ENCODE measurements at regions not wholly inside any gene's neighbourhood (a gene's known extent, or its start where the extent isn't known, plus 50 kb on each side); places are given as distances from the start of the nearest gene placed in this dataset.
"Not testable (repeated sequence)": the region's sequence is repeated elsewhere in the genome, so short reads cannot be mapped to it uniquely, and the experiment has no call there.

DNA sequence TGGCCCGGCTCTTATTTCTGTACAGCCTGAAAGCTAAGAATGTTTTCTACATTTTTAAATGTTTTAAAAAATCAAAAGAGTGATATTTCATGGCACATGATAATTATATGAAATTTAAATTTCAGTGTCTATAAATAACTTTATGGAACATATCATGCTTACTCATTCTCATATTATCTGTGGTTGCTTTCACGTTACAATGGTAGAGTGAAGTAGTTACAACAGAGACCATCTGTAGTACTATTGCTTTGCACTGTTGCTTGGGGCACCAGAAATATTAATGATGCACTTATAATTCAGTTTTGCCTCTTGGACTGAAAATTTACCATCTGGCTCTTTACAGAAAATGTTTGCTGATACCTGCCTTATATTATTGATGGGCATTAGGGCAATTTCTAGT, 481.6 kb downstream of the PLPP3 start:
- peak; percentile 45 for DNase-seq

DNA sequence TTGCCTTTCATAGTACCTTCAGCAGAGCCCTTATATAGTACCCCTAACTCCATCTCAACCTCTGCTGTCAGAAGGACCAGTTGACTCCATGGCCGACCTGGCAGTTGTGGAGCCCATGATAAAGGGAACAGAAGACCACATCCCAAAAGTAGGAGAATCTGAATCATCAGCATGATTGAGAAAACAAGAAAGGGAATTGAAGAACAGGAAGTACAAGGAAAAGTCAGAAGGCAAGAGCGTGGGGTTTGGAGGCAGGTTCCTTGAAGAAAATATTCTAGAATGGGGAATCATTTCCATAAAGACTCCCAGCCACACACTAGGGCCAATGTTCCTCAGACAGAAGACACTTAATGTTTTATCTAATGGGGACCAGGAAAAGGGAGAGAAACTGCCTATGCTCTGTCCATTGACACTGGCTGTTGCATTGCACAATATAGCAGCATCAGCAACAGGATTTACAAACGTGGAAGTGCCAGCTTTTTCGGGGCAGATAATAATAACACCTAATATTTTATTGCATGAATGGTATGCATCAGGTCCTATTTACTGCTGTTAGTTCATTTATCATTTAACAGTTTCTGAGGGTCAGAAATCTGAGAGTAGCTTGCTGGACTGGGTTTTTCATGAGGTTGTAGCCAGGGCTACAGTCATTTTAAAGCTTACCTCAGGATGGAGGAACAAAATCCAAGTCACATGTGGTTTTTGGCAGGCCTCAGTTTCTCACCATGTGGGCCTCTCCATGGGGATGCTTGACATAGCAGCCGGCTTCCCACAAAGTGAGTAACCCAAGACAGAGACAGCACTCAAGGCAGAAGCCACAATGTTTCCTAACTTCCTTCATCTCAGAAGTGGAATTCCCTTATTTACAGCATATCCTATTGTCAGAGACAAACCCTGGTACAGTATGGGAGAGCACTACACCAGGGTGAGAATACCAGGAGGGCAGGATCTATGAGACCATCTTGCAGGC, 483.4 kb downstream of the PLPP3 start:
- DNase-seq, result no peak

DNA sequence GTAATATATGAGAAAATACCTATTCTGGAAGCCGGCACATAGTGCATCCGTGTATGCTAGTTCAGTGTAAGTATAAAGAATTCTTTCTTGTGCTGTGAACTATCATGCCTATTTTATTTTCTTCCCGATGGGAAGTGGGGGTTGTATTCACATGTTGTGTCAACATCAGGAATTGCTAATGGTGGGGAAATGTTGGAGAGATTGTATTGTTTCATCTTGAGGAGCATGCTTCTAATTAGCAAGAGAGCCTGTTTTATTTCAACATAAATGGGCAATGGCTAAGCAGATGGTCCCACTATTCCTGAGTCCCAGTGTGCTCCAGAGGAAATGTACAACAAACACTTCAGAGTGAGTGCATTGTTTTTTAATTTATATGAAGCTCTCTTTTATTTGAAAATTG, 485.2 kb downstream of the PLPP3 start:
- no peak for DNase-seq

DNA sequence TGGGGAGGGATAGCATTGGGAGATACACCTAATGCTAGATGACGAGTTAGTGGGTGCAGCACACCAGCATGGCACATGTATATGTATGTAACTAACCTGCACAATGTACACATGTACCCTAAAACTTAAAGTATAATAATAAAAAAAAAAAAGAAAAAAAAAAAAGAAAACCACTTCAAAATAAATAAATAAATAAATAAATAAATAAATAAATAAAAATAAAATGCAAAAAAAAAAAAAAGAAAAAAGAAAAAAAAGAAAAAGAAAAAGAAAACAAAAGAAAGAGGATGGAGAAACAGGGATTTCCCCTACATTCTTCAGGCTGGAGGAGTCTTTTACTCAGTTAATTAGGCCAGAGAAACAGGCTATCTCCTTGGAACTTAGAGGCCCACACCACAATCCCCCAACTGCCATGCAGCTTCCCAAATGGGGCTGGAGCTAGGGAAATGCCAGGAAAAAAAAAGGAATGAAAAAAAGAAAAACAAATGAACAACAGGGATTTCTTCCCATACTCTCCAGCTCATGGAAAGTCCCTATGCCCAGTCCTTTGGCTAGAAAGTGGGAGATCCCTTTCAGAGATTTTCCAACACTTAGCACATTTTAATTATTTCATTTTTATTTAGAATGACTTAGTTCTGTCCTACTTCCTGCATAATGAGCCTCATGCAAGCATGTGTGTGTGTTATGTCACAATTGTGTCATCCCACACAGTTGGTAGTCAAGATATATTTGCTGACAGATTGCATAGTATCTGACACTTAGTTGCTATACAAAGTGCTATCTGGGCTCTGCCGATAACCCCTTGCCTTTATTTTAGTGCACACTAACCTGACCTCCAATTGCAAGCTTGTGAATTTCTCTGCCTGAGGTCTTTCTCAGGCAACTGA, 486.4 kb downstream of the PLPP3 start:
- DNase-seq, result no peak

DNA sequence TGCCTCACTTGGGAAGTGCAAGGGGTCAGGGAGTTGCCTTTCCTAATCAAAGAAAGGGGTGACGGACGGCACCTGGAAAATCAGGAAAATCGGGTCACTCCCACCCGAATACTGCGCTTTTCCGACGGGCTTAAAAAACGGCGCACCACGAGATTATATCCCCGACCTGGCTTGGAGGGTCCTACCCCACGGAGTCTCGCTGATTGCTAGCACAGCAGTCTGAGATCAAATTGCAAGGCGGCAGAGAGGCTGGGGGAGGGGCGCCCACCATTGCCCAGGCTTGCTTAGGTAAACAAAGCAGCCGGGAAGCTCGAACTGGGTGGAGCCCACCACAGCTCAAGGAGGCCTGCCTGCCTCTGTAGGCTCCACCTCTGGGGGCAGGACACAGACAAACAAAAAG, 489.5 kb downstream of the PLPP3 start:
- not testable (repeated sequence) for DNase-seq

DNA sequence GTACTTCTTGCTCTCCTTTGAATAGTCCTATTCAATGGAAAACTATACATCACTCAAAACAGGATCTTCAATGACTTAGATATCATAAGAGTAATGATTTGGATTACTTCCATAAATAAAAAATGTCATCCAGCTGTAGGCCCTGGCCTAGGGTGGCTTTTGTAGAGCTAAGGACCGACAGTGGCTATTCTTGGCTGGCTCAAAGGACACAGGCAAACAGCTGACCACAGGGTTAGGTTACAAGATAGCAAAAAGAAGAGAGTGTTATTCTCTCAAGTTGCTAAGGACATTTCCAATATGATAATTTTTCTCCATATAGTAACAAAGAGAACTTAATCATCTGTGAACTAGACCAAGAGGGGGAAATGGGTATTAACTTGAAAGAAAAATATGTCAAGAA, 495.1 kb downstream of the PLPP3 start:
- no peak for DNase-seq

DNA sequence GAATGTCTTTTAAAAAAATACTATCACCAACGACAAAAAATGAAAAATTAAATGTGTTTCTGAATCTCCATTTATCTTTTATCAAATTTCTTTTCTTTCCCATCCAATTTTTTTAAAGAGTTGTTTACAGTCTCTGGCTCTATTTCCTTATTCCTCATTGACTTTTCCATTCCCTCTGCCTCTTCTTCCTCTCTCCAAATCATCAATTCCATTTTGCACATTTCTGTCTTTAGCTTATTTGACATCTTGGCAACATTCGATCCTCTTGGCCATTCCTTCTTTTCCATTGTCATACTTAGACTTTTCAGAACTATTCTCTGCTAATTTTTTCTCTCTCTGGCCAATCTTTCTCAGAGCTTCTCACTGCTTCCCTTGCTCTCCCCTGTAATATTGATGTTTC, 497.6 kb downstream of the PLPP3 start:
- no peak for DNase-seq

DNA sequence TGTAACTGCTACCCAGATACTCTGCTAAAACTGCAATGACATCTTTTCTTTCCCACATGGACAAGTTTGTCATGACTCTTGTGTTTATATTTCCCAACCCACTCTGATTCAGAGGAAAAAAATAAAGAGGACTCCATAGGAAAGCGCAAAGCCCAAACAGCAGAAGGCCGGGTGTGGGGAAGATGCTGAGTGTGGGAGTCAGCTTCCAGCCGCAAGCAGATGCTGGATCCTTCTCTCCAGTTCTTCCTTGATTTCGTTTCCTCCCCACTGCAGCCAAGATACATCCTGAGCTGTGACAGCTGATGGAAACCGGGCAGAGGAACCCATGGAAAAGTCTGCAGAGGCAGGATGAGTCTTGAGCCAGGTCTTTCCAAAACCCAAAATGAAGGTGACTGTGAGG, 498.2 kb downstream of the PLPP3 start:
- DNase-seq, result no peak

DNA sequence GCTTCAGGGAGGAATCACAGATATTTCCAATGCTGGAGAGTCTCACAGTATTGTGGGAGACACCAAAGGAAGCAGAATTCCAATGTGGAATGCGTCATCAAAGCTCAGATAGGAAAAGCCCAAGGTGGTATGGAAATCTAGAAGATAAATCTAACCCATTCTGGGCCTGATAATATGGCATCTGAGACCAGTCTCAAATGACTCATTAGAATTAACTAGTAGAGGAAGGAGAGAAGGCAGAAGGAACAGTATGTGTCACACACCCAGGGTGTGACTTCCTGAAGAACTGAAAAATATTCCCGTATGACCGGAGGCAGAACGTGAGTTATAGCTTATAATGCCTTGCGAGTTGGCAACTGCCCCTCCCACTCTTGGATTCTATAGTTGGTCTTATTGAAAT, 499.2 kb downstream of the PLPP3 start:
- no peak for DNase-seq

DNA sequence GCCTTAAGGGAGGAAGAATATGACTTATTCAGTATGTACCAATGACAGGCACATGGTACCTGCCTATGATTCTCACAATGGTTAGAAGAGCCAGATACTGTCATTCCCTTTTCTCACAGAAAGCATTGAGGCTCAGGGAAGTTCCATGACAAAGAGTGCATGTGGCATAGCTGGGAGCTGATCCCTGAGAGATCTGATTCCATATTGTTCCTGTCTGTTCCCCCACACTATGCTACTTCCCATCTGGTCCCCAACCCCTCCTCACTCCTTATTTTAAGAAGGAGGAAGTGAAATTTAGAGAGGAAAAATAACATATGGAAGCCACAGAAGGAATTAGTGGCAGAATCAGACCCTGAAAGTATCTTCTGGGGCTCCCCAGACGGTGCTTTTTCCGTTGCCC, 500.0 kb downstream of the PLPP3 start:
- no peak for DNase-seq

DNA sequence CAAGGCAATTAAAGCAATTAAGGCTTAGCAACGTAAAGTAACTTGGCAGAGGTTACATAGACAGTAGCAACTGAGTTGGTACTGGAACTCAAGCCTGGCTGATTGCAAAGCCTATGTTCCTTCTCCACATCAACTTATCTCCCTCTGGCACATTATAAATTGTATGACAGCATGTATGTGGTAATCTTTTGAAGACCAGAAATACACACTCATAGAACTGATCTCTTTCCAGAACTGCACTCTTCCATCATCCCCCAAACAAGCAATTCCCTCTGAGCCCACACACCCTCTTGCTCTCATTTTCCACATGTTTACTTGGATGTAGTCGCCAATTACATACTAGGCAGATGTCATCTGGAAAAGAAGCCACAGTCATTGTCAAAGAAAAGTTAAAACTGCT, 502.2 kb downstream of the PLPP3 start:
- no peak for DNase-seq

DNA sequence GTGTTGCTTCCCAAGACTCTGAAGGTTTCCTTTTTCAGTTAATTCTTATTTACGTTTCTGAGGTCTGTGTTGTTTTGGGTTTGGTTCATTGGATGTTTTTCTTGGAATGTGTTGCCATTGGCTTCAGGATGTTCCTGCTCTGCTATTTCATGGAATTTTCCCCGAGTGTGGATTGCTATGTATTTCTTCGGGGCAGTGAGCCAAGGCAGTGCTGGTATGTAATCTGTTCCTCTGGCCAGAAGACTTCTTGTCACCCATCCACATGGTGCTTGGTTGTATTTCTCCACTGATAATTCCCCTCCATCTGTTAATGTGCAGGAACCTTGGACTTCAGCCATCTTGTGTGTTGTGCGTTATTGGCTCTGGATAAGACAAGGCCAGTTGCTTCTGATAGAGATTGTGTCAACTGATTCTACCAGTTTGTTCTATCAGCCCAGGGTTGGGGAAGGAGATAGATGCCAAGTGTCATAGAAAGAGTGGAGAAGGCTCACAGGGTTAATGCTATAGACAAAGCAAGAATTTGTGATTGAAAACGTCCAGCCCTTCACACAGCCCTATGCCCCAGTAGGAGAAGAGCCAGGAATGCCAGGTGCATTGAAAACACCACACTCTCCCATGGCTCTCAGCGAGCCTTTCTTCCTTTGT, 505.2 kb downstream of the PLPP3 start:
- DNase-seq, result peak; percentile 57

DNA sequence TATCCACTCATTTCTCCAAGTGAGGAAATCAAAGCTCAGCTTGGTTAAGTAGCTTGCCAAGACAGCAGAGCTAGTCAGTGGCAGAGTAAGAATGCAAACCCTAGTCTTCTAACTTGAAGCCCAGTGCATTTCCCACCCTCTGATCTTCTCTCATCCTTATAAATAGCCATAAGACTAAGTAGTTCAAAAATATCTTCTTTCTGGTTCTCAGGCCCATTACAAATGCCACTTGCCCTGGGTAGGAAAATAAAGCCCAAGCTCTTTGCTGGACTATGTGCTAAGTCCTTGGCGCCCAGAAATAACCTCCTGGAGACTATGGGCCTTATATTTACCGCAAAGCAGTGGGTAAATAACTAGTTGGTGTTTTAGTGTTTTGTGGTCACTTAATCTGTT, 505.8 kb downstream of the PLPP3 start:
- no peak for DNase-seq

DNA sequence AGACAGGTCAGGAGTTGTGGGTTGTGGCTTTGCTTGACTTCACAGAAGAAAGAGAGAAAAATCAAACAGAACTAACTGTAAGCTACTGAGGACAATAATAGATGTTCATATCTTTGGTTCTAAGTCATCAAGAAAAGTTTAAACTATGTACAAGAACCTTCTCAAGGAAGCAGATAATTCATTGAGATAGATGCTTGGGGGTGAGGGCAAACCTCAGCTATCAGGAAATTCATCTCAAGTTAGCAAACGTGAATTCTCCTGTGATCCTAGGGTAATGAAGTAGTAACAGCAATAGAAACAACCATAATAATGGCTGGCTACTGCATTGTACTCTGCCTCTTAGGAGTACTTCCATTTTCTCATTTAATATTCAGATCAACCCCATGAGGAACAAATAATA, 506.2 kb downstream of the PLPP3 start:
- DNase-seq, result no peak

DNA sequence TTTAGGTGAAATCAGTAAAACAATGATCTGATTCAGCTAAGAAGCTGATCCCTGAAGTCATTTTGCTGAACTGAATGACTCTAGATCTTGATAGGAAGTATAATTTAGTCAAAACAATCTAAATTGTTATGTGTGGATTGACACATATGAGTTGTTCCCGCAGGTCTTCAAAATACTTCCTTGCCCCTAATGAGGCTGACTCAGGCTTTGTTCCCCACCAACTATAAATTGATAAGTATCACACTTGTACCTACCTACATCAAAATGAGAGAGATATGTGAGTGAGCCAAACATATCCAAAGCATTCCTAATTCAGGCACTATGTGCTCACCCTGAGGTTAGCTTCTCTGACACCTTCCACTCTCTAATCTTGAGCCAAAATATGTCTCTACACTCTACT, 507.1 kb downstream of the PLPP3 start:
- DNase-seq, result no peak

DNA sequence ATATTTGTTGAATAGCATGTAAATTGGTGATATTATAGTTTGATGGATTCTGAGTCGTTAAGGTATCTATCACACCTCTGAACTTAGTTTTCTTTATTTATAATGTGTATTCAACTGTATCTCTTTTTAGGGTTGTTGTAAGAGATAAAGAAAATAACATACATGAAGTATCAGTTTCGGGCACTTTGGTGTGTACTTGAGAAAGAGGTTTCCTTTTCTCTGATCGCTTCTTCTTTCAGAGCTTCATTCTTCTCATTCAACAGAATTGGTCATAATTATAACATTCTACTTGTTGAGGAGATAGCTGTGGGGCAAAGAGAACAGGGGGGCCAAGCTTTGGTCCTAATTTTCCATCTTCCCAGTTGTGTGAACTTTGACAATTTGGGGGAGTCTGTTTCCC, 508.0 kb downstream of the PLPP3 start:
- no peak for DNase-seq

DNA sequence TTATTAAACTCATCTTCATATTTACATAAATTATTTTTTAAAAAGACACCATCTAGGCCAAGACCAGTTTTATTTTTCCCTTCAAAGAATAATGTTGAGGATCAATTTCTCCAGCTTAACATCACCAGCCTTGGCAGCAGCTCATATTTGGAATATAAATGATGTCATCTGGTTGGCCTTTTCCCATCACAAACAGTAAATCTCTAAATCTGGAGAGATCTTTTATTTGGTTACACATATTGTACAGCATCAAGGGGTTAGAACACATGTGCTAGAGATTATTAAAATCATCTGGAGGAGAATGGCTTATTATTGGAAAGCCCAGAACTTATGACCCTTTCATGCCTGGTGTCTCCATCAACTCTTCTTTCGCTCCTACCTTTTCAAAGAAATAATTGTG, 508.8 kb downstream of the PLPP3 start:
- DNase-seq, result no peak

DNA sequence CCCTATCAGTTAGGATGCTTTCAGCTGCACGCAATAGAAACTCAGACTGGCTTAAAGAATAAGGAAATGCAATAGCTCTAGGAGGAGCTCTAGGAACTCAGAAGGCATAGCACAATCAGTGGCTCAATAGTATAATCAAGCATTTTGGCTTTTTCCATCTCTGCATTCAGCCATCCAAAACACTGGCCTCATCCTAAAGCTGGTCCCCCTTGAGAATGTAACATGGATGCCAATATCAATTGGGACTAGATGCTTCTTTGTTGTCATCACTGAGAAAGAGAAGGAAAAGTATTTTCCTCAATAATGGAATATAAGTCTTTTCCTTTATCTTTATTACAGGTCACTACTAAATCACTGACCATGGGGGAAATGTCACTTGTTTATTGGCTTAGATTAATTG, 509.5 kb downstream of the PLPP3 start:
- no peak for DNase-seq

DNA sequence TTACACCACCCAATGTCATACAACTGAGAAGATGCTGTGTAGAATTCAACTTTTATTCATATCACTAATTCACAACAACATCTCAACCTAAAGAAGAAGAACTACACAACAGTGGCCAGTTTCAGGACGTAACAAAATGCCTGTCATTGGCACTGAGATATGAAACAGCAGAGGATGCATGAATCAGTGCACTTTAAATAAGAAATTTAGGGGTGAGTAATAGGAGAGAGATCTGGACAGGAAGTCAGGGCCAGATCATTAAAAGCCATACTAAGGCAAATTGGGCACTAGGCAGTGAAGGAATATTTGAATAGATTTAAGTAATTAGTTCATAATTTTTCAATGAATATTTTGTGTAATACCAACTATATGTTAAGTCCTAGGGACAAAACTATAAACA, 510.5 kb downstream of the PLPP3 start:
- no peak for DNase-seq

DNA sequence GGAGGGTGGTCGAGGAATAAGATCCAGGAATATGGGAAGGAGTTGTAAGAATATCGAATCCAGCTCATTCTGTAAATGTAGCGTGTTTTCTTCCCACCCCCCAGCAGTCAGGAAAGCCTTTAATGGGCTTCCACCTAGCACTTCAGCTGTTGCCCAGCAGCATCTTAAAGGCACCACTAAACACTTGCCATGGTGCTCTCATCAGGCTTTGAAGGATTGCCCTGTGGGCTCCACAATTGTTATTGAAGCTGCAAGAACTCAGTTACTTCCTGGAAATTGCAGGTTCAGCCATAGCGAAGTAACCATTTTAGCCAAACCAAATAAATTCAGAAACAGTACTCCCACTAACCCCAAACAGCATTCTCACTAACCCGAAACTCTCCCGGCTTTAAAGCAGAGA, 511.2 kb downstream of the PLPP3 start:
- DNase-seq, result no peak

DNA sequence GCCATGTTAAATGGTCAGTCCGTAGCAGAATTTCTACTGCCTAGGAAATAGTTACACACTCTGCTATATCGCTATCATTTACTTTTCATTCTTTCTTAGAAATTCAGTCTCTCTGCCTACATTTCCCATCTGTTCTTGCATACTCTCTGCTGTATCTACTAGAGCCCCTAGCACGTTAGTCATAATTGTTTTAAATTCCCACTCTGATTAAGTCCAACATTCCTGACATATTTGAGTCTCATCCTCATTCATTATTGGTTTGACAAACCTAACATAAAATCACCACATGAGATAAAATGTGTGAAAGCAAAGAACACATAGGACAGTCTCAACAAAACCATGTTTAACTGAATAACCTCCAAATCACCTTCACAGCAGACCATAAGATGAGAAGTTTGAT, 513.6 kb downstream of the PLPP3 start:
- no peak for DNase-seq

DNA sequence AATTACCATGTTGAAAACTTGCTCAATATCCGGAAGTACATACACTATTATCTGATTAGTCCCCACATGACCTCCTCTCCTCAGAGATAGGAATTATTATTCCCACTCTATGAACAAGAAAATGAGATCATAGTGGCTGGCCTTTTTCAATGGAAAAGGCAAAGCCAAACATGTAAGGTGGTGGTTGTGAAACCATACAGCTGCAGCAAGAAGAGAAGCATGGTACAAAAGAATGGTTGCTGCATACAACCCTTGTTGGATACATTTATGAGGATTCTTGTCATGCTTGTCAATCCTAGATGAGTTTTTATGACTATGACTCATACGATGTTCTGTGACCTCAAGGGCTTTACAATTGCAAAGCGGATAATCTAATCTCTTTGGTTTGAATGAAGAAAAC, 514.7 kb downstream of the PLPP3 start:
- no peak for DNase-seq

DNA sequence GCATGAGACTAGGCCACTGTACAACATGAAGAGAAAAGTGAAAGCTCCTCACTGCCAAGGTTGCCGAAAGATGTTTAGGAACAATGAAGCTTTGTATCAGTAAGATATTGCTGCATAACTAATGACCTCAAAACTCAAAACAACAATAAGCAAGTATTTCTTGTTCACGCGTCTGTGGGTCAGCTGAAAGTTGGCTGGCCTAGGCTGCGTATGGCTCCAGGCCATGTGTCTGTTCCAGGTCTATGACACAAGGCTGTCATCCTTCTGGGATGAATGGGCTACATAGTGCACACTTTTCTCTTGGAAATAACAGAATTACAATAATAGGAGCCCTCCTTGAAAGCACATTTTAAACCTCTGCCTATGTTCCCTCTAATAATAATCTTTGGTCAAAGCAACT, 515.9 kb downstream of the PLPP3 start:
- no peak for DNase-seq

DNA sequence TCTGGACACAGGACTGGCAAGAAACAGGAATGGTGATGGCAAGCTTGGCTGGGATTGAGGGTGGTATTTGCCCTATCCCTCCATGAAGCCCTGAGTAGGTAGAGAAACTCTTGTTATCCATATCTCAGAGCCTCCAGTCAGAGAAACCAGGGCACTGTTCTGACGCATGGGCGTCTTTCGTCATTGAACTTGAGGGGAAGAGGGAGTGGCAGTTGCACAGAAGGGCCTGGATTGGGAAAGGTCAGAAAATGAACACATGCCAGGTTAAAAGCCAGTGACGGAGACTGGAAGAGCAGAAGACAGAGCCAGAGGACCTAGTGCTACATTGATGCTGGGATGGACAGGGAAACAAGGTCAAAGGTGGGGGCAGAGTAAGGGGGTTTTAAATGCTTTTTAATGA, 516.7 kb downstream of the PLPP3 start:
- DNase-seq, result no peak
